OCI-LY1 (cell line): ENCODE measurements at regions not wholly inside any gene's neighbourhood (a gene's known extent, or its start where the extent isn't known, plus 50 kb on each side); places are given as distances from the start of the nearest gene placed in this dataset.

Source experiments
- EZH2 ChIP-seq: fragments of 200-600 bp; sonication (generic), shearing (Covaris generic); IDR thresholded peaks from 2 replicates; pipeline ENCODE4 v1.8.0; 2017; ENCODE audit warnings: borderline replicate concordance, mixed run types, mild to moderate bottlenecking, antibody characterized with exemption, low read length, moderate library complexity, mixed read lengths
- TF ChIP-seq, protein P1 (sequence below): fragments of 200-600 bp; sonication (generic), shearing (Covaris generic); IDR thresholded peaks from 2 replicates; pipeline ENCODE4 v1.5.1; 2017; ENCODE audit warnings: mild to moderate bottlenecking, antibody characterized with exemption, low read length, moderate library complexity, mixed read lengths

DNA sequence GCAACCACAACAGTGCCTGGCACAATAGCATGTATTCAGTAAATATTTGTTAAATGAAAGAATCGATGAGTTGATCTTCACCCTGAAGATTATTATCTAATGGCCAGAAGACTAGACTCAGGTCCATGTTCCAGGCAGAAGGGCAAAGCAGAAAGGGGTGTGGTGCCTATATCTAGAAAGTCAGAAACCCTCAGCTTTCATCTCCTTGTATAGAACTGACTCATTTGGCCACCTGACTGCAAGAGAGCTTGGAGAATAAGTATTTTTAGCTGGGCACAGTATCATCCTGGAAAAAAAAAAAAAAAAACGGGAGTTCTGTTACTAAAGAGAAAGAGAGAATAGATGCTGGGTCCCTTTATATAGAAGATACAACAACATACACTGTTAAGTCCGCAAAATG lies 69.7 kb upstream of the SPRED1 start:
- TF ChIP-seq, protein P1, sequence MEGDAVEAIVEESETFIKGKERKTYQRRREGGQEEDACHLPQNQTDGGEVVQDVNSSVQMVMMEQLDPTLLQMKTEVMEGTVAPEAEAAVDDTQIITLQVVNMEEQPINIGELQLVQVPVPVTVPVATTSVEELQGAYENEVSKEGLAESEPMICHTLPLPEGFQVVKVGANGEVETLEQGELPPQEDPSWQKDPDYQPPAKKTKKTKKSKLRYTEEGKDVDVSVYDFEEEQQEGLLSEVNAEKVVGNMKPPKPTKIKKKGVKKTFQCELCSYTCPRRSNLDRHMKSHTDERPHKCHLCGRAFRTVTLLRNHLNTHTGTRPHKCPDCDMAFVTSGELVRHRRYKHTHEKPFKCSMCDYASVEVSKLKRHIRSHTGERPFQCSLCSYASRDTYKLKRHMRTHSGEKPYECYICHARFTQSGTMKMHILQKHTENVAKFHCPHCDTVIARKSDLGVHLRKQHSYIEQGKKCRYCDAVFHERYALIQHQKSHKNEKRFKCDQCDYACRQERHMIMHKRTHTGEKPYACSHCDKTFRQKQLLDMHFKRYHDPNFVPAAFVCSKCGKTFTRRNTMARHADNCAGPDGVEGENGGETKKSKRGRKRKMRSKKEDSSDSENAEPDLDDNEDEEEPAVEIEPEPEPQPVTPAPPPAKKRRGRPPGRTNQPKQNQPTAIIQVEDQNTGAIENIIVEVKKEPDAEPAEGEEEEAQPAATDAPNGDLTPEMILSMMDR, result no peak
- TF ChIP-seq EZH2, result no peak
